ENCODE measurements at regions not wholly inside any gene's neighbourhood (a gene's known extent, or its start where the extent isn't known, plus 50 kb on each side); places are given as distances from the start of the nearest gene placed in this dataset.

DNA sequence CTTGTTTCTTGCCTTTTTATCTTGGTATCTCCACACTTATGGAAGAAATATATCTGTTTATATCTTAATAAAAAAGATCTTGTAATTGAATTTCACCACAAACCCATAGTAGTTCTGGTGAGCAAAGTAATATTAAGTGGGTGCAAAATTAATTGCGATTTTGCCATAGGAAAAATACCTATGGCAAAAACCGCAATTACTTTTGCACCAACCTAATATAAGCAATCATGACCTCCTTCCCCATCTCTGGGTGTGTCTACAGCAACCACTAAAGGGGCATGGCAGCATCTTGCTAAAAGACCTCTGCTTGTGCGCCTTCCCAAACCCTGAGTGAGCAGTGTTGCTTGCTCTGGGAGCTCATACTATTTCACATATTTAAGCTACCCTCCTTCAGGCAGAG, 124.2 kb upstream of the GUCY1A1 start:
- no peaks in the 10 kb centered on the region for H3K9me3 ChIP-seq (ENCODE audit: control insufficient read depth in 5 of 5, low read length in 5 of 5)
- no peak overlapping the region for H3K9ac ChIP-seq (ENCODE audit: low read length in 5 of 5)
- H3K4me3 ChIP-seq (ENCODE audit: low read depth in 1 of 5, low read length in 5 of 5): no peak overlapping the region
- no peaks in the 10 kb centered on the region for H3K36me3 ChIP-seq (ENCODE audit: control insufficient read depth in 5 of 5, insufficient read depth in 5 of 5, low read length in 5 of 5)
- H3K4me1 ChIP-seq (ENCODE audit: control insufficient read depth in 5 of 5, insufficient read depth in 5 of 5, low read length in 5 of 5): peaks cover 2 to 14% (median 7%) of the 10 kb centered on the region in 5 donors
- no peak overlapping the region for H3K27ac ChIP-seq (ENCODE audit: low read depth, low read length)
- no peaks in the 10 kb centered on the region for H3K27me3 ChIP-seq (ENCODE audit: control insufficient read depth in 5 of 5, insufficient read depth in 4 of 5, low read length in 5 of 5)

DNA sequence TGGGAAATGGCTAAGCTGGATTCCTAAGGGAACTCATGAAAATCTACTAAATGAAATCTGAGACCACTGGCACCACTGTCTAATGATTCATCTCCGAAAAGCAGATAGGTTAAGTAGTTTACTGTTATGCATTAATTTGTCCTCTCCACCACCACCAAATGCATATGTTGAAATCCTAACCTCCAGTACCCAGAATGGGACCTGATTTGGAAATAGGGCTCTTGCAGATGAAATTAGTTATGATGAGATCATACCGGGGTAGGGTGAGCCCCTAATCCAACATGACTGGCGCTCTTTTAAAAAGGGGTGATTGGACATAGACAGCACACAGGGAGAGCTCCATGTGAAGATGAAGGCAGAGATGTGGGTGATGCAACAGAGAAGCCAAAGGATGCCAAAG, 124.9 kb upstream of the GUCY1A1 start:
- Histone ChIP-seq H3K9ac (ENCODE audit: low read length in 5 of 5) (no peak overlapping the region), H3K27me3 (ENCODE audit: control insufficient read depth in 5 of 5, insufficient read depth in 4 of 5, low read length in 5 of 5) (no peaks in the 10 kb centered on the region), H3K36me3 (ENCODE audit: control insufficient read depth in 5 of 5, insufficient read depth in 5 of 5, low read length in 5 of 5) (no peaks in the 10 kb centered on the region), H3K4me3 (ENCODE audit: low read depth in 1 of 5, low read length in 5 of 5) (no peak overlapping the region), H3K9me3 (ENCODE audit: control insufficient read depth in 5 of 5, low read length in 5 of 5) (no peaks in the 10 kb centered on the region), H3K4me1 (ENCODE audit: control insufficient read depth in 5 of 5, insufficient read depth in 5 of 5, low read length in 5 of 5) (peaks cover 2 to 14% (median 7%) of the 10 kb centered on the region in 5 donors), H3K27ac (ENCODE audit: low read depth, low read length) (no peak overlapping the region)

DNA sequence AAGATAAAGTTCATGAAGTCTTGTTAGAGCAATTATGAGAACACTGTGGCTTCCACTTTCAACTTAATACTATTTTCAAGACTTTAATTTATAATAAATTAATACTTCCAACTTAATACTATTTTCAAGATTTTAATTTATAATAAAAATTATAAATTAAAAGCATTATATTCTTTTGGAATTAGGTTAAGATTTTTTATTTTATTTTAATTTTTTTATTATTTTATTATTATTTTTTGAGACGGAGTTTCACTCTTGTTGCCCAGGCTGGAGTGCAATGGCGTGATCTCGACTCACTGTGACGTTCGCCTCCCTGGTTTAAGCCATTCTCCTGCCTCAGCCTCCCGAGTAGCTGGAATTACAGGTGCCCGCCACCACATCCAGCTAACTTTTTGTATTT, 126.0 kb upstream of the GUCY1A1 start:
- H3K27ac ChIP-seq (ENCODE audit: low read depth, low read length): no peak overlapping the region
- H3K36me3 ChIP-seq (ENCODE audit: control insufficient read depth in 5 of 5, insufficient read depth in 5 of 5, low read length in 5 of 5): no peaks in the 10 kb centered on the region
- H3K27me3 ChIP-seq (ENCODE audit: control insufficient read depth in 5 of 5, insufficient read depth in 4 of 5, low read length in 5 of 5): no peaks in the 10 kb centered on the region
- H3K9me3 ChIP-seq (ENCODE audit: control insufficient read depth in 5 of 5, low read length in 5 of 5): no peaks in the 10 kb centered on the region
- H3K4me3 ChIP-seq (ENCODE audit: low read depth in 1 of 5, low read length in 5 of 5): no peak overlapping the region
- H3K4me1 ChIP-seq (ENCODE audit: control insufficient read depth in 5 of 5, insufficient read depth in 5 of 5, low read length in 5 of 5): peaks cover 2 to 14% (median 7%) of the 10 kb centered on the region in 5 donors
- no peak overlapping the region for H3K9ac ChIP-seq (ENCODE audit: low read length in 5 of 5)

- Histone ChIP-seq H3K27me3 (ENCODE audit: control insufficient read depth in 5 of 5, insufficient read depth in 4 of 5, low read length in 5 of 5) (no peaks in the 10 kb centered on the region), H3K4me1 (ENCODE audit: control insufficient read depth in 5 of 5, insufficient read depth in 5 of 5, low read length in 5 of 5) (peaks cover 2 to 8% (median 4%) of the 10 kb centered on the region in 5 donors), H3K9me3 (ENCODE audit: control insufficient read depth in 5 of 5, low read length in 5 of 5) (no peaks in the 10 kb centered on the region), H3K27ac (ENCODE audit: low read depth, low read length) (no peak overlapping the region), H3K36me3 (ENCODE audit: control insufficient read depth in 5 of 5, insufficient read depth in 5 of 5, low read length in 5 of 5) (no peaks in the 10 kb centered on the region), H3K4me3 (ENCODE audit: low read depth in 1 of 5, low read length in 5 of 5) (no peak overlapping the region), H3K9ac (ENCODE audit: low read length in 5 of 5) (no peak overlapping the region)
Observed at GRCh38 chr4:155539746-155540145, 126.9 kb upstream of the GUCY1A1 start.

- Histone ChIP-seq H3K4me3 (ENCODE audit: low read depth in 1 of 5, low read length in 5 of 5) (no peak overlapping the region), H3K27me3 (ENCODE audit: control insufficient read depth in 5 of 5, insufficient read depth in 4 of 5, low read length in 5 of 5) (no peaks in the 10 kb centered on the region), H3K9ac (ENCODE audit: low read length in 5 of 5) (no peak overlapping the region), H3K9me3 (ENCODE audit: control insufficient read depth in 5 of 5, low read length in 5 of 5) (no peaks in the 10 kb centered on the region), H3K27ac (ENCODE audit: low read depth, low read length) (no peak overlapping the region), H3K36me3 (ENCODE audit: control insufficient read depth in 5 of 5, insufficient read depth in 5 of 5, low read length in 5 of 5) (no peaks in the 10 kb centered on the region), H3K4me1 (ENCODE audit: control insufficient read depth in 5 of 5, insufficient read depth in 5 of 5, low read length in 5 of 5) (no peaks in the 10 kb centered on the region)
Observed at GRCh38 chr4:155535802-155536454, 130.7 kb upstream of the GUCY1A1 start.

GRCh38 chr4:155532373-155533085, 134.1 kb upstream of the GUCY1A1 start:
- H3K4me1 ChIP-seq (ENCODE audit: control insufficient read depth in 5 of 5, insufficient read depth in 5 of 5, low read length in 5 of 5): no peaks in the 10 kb centered on the region
- no peaks in the 10 kb centered on the region for H3K36me3 ChIP-seq (ENCODE audit: control insufficient read depth in 5 of 5, insufficient read depth in 5 of 5, low read length in 5 of 5)
- H3K27ac ChIP-seq (ENCODE audit: low read depth, low read length): no peak overlapping the region
- no peak overlapping the region for H3K9ac ChIP-seq (ENCODE audit: low read length in 5 of 5)
- H3K9me3 ChIP-seq (ENCODE audit: control insufficient read depth in 5 of 5, low read length in 5 of 5): no peaks in the 10 kb centered on the region
- no peak overlapping the region for H3K4me3 ChIP-seq (ENCODE audit: low read depth in 1 of 5, low read length in 5 of 5)
- H3K27me3 ChIP-seq (ENCODE audit: control insufficient read depth in 5 of 5, insufficient read depth in 4 of 5, low read length in 5 of 5): no peaks in the 10 kb centered on the region

DNA sequence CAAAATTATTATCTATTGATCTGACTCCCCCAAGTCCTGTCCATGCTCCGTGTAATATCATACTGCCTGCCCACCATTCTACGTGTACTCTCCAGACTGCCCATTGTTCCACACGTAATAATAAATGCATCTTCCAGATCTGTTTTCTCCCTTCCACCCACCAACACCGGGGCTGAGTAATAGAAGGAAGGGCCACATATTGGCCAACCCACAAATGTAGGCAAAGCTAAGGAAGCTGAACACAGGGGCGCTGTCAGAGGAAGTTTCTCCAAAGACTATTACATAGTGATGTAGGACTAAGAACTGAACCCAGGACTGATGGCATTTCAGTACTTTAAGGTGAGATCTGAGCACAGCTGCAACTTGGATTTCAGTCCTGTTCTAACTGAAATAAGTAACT, 135.8 kb upstream of the GUCY1A1 start:
- Histone ChIP-seq H3K36me3 (ENCODE audit: control insufficient read depth in 5 of 5, insufficient read depth in 5 of 5, low read length in 5 of 5) (no peaks in the 10 kb centered on the region), H3K9ac (ENCODE audit: low read length in 5 of 5) (no peak overlapping the region), H3K4me3 (ENCODE audit: low read depth in 1 of 5, low read length in 5 of 5) (no peak overlapping the region), H3K27me3 (ENCODE audit: control insufficient read depth in 5 of 5, insufficient read depth in 4 of 5, low read length in 5 of 5) (no peaks in the 10 kb centered on the region), H3K9me3 (ENCODE audit: control insufficient read depth in 5 of 5, low read length in 5 of 5) (no peaks in the 10 kb centered on the region), H3K27ac (ENCODE audit: low read depth, low read length) (no peak overlapping the region), H3K4me1 (ENCODE audit: control insufficient read depth in 5 of 5, insufficient read depth in 5 of 5, low read length in 5 of 5) (peaks cover 0 to 11% (median 9%) of the 10 kb centered on the region in 5 donors)

- Histone ChIP-seq H3K27me3 (ENCODE audit: control insufficient read depth in 5 of 5, insufficient read depth in 4 of 5, low read length in 5 of 5) (no peaks in the 10 kb centered on the region), H3K4me1 (ENCODE audit: control insufficient read depth in 5 of 5, insufficient read depth in 5 of 5, low read length in 5 of 5) (peaks cover 0 to 14% (median 10%) of the 10 kb centered on the region in 5 donors), H3K36me3 (ENCODE audit: control insufficient read depth in 5 of 5, insufficient read depth in 5 of 5, low read length in 5 of 5) (no peaks in the 10 kb centered on the region), H3K9ac (ENCODE audit: low read length in 5 of 5) (no peak overlapping the region), H3K9me3 (ENCODE audit: control insufficient read depth in 5 of 5, low read length in 5 of 5) (no peaks in the 10 kb centered on the region), H3K27ac (ENCODE audit: low read depth, low read length) (no peak overlapping the region), H3K4me3 (ENCODE audit: low read depth in 1 of 5, low read length in 5 of 5) (no peak overlapping the region)
Observed at GRCh38 chr4:155530290-155530689, 136.4 kb upstream of the GUCY1A1 start.

DNA sequence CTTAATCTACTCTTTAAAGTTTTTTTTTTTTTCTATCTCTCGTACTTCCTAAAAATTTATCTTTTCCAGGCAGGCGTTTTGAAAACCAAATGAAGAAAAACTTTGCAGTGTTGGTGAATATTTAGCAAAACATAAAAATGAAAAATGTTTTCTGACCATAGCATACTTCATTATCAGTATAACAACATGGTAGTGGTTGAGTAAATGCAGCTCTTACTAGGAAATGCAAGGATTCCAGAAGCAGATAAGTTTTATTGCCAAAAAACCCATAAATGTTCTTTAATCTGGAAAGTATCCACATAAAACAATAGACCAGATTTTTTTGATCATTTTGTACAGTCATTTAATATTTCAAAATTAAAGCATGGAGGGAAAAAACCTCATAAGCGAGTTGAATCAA, 136.9 kb upstream of the GUCY1A1 start:
- Histone ChIP-seq H3K27me3 (ENCODE audit: control insufficient read depth in 5 of 5, insufficient read depth in 4 of 5, low read length in 5 of 5) (no peaks in the 10 kb centered on the region), H3K9ac (ENCODE audit: low read length in 5 of 5) (no peak overlapping the region), H3K4me1 (ENCODE audit: control insufficient read depth in 5 of 5, insufficient read depth in 5 of 5, low read length in 5 of 5) (peaks cover 0 to 14% (median 10%) of the 10 kb centered on the region in 5 donors), H3K4me3 (ENCODE audit: low read depth in 1 of 5, low read length in 5 of 5) (no peak overlapping the region), H3K27ac (ENCODE audit: low read depth, low read length) (no peak overlapping the region), H3K9me3 (ENCODE audit: control insufficient read depth in 5 of 5, low read length in 5 of 5) (no peaks in the 10 kb centered on the region), H3K36me3 (ENCODE audit: control insufficient read depth in 5 of 5, insufficient read depth in 5 of 5, low read length in 5 of 5) (no peaks in the 10 kb centered on the region)

DNA sequence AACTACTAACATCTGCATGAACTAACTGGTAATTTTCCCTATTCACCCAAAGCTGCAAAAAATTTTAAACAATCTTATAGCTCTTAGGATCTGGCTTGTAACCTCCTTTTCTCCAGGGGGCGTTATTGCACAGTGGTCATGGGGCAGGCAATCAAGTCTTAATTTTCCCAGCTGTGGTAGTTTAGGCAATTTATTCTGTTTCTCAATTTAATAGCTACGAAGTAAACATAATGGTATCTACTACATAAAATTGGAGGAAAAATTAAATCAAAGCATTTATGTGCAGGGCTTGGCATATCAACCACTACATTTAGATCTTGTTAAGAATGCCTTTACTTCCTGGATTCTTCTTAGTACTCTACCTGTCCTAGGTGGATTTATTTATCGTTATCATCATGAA, 137.4 kb upstream of the GUCY1A1 start:
- H3K27me3 ChIP-seq (ENCODE audit: control insufficient read depth in 5 of 5, insufficient read depth in 4 of 5, low read length in 5 of 5): no peaks in the 10 kb centered on the region
- H3K9me3 ChIP-seq (ENCODE audit: control insufficient read depth in 5 of 5, low read length in 5 of 5): no peaks in the 10 kb centered on the region
- no peaks in the 10 kb centered on the region for H3K36me3 ChIP-seq (ENCODE audit: control insufficient read depth in 5 of 5, insufficient read depth in 5 of 5, low read length in 5 of 5)
- H3K4me1 ChIP-seq (ENCODE audit: control insufficient read depth in 5 of 5, insufficient read depth in 5 of 5, low read length in 5 of 5): peaks cover 0 to 14% (median 10%) of the 10 kb centered on the region in 5 donors
- H3K4me3 ChIP-seq (ENCODE audit: low read depth in 1 of 5, low read length in 5 of 5): no peak overlapping the region
- H3K27ac ChIP-seq (ENCODE audit: low read depth, low read length): no peak overlapping the region
- H3K9ac ChIP-seq (ENCODE audit: low read length in 5 of 5): no peak overlapping the region

All from subcutaneous abdominal adipose tissue (tissue), 5 donors.